ENCODE measurements at regions not wholly inside any gene's neighbourhood (a gene's known extent, or its start where the extent isn't known, plus 50 kb on each side); places are given as distances from the start of the nearest gene placed in this dataset.

DNA sequence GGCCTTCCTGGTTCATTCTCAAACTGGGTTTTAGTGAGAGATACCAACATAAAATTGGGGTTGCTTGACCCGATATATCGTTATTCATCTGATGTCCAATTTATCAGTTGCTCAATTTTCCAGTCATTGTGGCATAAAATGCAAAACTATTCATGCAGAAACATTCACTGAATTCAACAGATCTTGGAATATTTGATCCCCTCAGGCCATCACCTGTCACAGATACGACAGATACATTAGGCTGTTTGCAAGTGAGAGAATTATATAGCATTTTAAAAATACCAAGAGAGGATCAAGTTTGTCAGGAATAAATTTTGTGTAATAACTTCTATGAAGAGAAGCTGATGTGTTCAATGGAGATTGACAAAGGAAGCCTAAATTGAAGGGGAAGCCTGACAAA lies 67.1 kb downstream of the MAP10 start:
- ATAC-seq (no peak), DNase-seq (no peak)
- Histone ChIP-seq H3K4me3 (no peak overlapping the region), H3K36me3 (ENCODE audit: low read depth) (no peaks in the 10 kb centered on the region), H3K4me1 (ENCODE audit: low read depth) (no peaks in the 10 kb centered on the region), H3K9me3 (no peaks in the 10 kb centered on the region)
- intact Hi-C loops (cut with DNase I, micrococcal nuclease), result no loop called here
- TF ChIP-seq, protein P1, sequence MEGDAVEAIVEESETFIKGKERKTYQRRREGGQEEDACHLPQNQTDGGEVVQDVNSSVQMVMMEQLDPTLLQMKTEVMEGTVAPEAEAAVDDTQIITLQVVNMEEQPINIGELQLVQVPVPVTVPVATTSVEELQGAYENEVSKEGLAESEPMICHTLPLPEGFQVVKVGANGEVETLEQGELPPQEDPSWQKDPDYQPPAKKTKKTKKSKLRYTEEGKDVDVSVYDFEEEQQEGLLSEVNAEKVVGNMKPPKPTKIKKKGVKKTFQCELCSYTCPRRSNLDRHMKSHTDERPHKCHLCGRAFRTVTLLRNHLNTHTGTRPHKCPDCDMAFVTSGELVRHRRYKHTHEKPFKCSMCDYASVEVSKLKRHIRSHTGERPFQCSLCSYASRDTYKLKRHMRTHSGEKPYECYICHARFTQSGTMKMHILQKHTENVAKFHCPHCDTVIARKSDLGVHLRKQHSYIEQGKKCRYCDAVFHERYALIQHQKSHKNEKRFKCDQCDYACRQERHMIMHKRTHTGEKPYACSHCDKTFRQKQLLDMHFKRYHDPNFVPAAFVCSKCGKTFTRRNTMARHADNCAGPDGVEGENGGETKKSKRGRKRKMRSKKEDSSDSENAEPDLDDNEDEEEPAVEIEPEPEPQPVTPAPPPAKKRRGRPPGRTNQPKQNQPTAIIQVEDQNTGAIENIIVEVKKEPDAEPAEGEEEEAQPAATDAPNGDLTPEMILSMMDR (IDR thresholded peaks at IDR 0.05), result no peak

DNA sequence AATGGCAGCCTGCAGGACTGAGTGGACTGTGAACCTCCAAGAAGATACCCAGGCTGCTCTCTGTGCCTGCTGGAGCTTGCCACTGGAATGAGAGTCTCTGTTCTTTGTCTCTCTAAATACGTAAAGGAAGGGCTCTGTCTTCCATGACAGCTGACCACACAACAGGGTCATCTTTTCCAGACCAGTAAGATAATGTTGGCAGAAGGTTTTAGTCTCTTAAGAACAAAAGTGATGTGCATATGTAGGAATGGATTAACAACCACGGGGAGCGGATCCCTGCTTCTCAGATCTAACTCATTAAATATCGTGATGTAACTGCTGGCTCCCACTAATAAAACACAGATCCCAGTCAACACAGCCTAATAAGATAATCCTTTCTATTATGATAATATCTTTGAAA lies 67.5 kb downstream of the MAP10 start:
- Histone ChIP-seq H3K9me3 (no peaks in the 10 kb centered on the region), H3K4me3 (no peak overlapping the region), H3K4me1 (ENCODE audit: low read depth) (no peaks in the 10 kb centered on the region), H3K36me3 (ENCODE audit: low read depth) (no peaks in the 10 kb centered on the region)
- ATAC-seq (no peak), DNase-seq (no peak)
- intact Hi-C loops (cut with DNase I, micrococcal nuclease), result no loop called here
- TF ChIP-seq, protein P1 (IDR thresholded peaks at IDR 0.05), result no peak

DNA sequence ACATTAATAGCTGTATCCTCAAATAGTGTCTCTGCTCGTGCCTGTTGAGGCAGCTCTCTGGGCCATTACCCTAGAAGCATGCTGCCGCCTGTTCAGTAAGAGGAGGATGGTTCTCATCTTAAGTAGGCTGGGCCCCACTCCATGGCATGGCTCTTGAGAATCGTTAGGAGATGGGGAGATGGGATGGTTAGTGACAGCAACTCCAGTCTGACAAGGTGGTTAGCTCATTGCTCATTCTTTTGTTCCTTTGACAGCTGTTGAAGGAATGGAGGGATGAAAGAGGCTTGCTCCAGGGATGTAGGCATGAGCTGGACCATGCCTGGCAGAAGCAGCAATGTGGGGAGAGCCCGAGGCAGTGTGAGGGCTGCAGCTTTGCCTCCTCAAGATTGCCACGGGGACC lies 68.2 kb downstream of the MAP10 start:
- H3K4me1 ChIP-seq (ENCODE audit: low read depth), result no peaks in the 10 kb centered on the region
- no peaks in the 10 kb centered on the region for H3K9me3 ChIP-seq
- H3K36me3 ChIP-seq (ENCODE audit: low read depth), result no peaks in the 10 kb centered on the region
- DNase-seq (no peak), ATAC-seq (no peak)
- H3K4me3 ChIP-seq, result no peak overlapping the region
- intact Hi-C loops (cut with DNase I, micrococcal nuclease), result no loop called here
- TF ChIP-seq, protein P1 (IDR thresholded peaks at IDR 0.05), result no peak

DNA sequence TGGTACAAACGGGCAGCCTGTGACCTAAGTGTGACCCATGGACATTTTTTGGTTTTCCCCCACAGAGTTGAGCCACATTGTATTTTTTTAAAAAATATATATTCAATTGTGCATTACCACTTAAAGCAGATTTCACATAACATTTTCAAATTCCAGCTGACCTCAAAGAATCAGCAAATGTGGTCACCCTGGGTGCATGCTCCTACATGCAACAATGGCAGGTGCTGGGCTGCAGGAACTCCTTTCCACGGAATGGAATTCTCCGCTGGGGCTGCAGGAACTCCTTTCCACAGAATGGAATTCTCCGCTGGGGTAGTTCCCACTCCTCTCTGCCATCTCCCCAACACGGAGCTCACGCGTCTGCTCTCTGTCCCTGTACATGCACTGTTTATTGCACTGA lies 68.7 kb downstream of the MAP10 start:
- H3K4me1 ChIP-seq (ENCODE audit: low read depth), result no peaks in the 10 kb centered on the region

DNA sequence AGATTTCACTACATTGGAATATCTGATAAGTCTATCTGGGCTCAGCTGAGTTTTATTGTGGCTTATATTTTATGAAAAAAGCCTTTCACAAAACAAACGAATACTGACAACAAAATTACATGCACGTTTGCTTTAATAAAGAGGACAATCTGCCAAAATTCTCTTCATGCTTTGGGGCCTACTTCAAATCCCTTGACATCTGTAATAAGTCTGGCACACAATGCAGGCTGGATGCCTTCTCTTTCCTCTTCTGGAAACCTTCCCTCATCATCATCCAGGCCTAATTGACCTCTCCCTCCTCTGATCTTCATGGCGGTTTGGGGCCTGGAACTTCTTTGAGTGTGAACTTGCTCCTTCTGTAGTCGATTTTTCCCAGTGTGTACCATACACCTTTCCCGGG lies 70.3 kb downstream of the MAP10 start:
- Histone ChIP-seq H3K4me1 (ENCODE audit: low read depth) (no peaks in the 10 kb centered on the region), H3K4me3 (no peak overlapping the region), H3K9me3 (no peaks in the 10 kb centered on the region), H3K36me3 (ENCODE audit: low read depth) (no peaks in the 10 kb centered on the region)
- DNase-seq (no peak), ATAC-seq (no peak)
- intact Hi-C loops (cut with DNase I, micrococcal nuclease), result no loop called here
- TF ChIP-seq, protein P1 (IDR thresholded peaks at IDR 0.05), result no peak

More for the DNA sequence above, 68.7 kb downstream of the MAP10 start:
- no peaks in the 10 kb centered on the region for H3K9me3 ChIP-seq
- intact Hi-C loops (cut with DNase I, micrococcal nuclease), result no loop called here
- DNase-seq, result no peak
- no peaks in the 10 kb centered on the region for H3K36me3 ChIP-seq (ENCODE audit: low read depth)
- TF ChIP-seq, protein P1 (IDR thresholded peaks at IDR 0.05), result no peak
- H3K4me3 ChIP-seq, result no peak overlapping the region
- ATAC-seq, result no peak
